ENCODE measurements at regions not wholly inside any gene's neighbourhood (a gene's known extent, or its start where the extent isn't known, plus 50 kb on each side); places are given as distances from the start of the nearest gene placed in this dataset.

GRCh38 chr9:74431467-74431866, 65.7 kb upstream of the RORB start:
- H3K9me2 ChIP-seq: no peaks in the 10 kb centered on the region
- no peak overlapping the region for H2AFZ ChIP-seq (ENCODE audit: low read depth)
- DNase-seq: no peak
- H3K27ac ChIP-seq (ENCODE audit: low read depth in 2 of 2, low read length in 1 of 2): no peak overlapping the region
- H3K79me2 ChIP-seq (ENCODE audit: insufficient read depth): no peaks in the 10 kb centered on the region
- H3K36me3 ChIP-seq (replicated peaks in 1 of 2; ENCODE audit: control insufficient read depth in 1 of 2, insufficient read depth in 2 of 2, low read length in 1 of 2): no peaks in the 10 kb centered on the region
- H3K4me2 ChIP-seq: no peak overlapping the region
- ChIA-PET CTCF (no interaction called here), POLR2A (no interaction called here)
- H3K4me3 ChIP-seq (ENCODE audit: low read depth in 2 of 2, low read length in 1 of 2): no peak overlapping the region
- TF ChIP-seq TCF12 (IDR thresholded peaks at IDR 0.05) (no peak), NRF1 (IDR thresholded peaks at IDR 0.05; ENCODE audit: low read depth, low read length) (no peak), TEAD4 (IDR thresholded peaks at IDR 0.05; ENCODE audit: borderline replicate concordance, insufficient read depth) (no peak), NFIC (IDR thresholded peaks at IDR 0.05; ENCODE audit: borderline replicate concordance) (no peak), USF1 (IDR thresholded peaks at IDR 0.05; ENCODE audit: borderline replicate concordance, low read depth) (no peak), RAD21 (IDR thresholded peaks at IDR 0.05; ENCODE audit: low read length) (no peak), CHD2 (IDR thresholded peaks at IDR 0.05; ENCODE audit: low read length, partially characterized antibody) (no peak), ZBTB33 (IDR thresholded peaks at IDR 0.05; ENCODE audit: borderline replicate concordance, low read depth) (no peak), ELF1 (IDR thresholded peaks at IDR 0.05) (no peak), SIN3A (IDR thresholded peaks at IDR 0.05; ENCODE audit: borderline replicate concordance, low read depth, low read length) (no peak), RXRA (IDR thresholded peaks at IDR 0.05; ENCODE audit: borderline replicate concordance, low read depth) (no peak), SMC3 (IDR thresholded peaks at IDR 0.05; ENCODE audit: low read depth, low read length) (no peak), YY1 (IDR thresholded peaks at IDR 0.05; ENCODE audit: low read depth) (no peak), JUND (IDR thresholded peaks at IDR 0.05) (no peak), FOXM1 (IDR thresholded peaks at IDR 0.05; ENCODE audit: low read depth) (no peak), GATA2 (CRISPR knock-in tag; IDR thresholded peaks at IDR 0.05) (no peak), FOXJ3 (CRISPR knock-in tag; IDR thresholded peaks at IDR 0.05) (no peak)
- no peaks in the 10 kb centered on the region for H4K20me1 ChIP-seq (ENCODE audit: insufficient read depth)
- H3F3A ChIP-seq (replicated peaks; ENCODE audit: insufficient read depth): no peaks in the 10 kb centered on the region
- 53% methylated on average over 1 of the region's 1 CpG for WGBS (ENCODE audit: low lambda C conversion rate)
- H3K9me3 ChIP-seq: no peaks in the 10 kb centered on the region
- H3K4me1 ChIP-seq (ENCODE audit: control insufficient read depth in 1 of 2, insufficient read depth in 2 of 2, low read depth in 1 of 2, low read length in 1 of 2): no peaks in the 10 kb centered on the region
- H3K9ac ChIP-seq: no peak overlapping the region
- no peaks in the 10 kb centered on the region for H3K27me3 ChIP-seq (ENCODE audit: insufficient read depth)

- Histone ChIP-seq H3K79me2 (ENCODE audit: insufficient read depth) (no peaks in the 10 kb centered on the region), H4K20me1 (ENCODE audit: insufficient read depth) (no peaks in the 10 kb centered on the region), H3K9me2 (no peaks in the 10 kb centered on the region), H3K9me3 (no peaks in the 10 kb centered on the region), H3K9ac (no peak overlapping the region), H3F3A (replicated peaks; ENCODE audit: insufficient read depth) (no peaks in the 10 kb centered on the region), H3K36me3 (replicated peaks in 1 of 2; ENCODE audit: control insufficient read depth in 1 of 2, insufficient read depth in 2 of 2, low read length in 1 of 2) (no peaks in the 10 kb centered on the region), H3K27ac (ENCODE audit: low read depth in 2 of 2, low read length in 1 of 2) (no peak overlapping the region), H3K4me1 (ENCODE audit: control insufficient read depth in 1 of 2, insufficient read depth in 2 of 2, low read depth in 1 of 2, low read length in 1 of 2) (no peaks in the 10 kb centered on the region; a peak in 2 of 4 replicates), H2AFZ (ENCODE audit: low read depth) (no peak overlapping the region), H3K4me3 (ENCODE audit: low read depth in 2 of 2, low read length in 1 of 2) (no peak overlapping the region), H3K27me3 (ENCODE audit: insufficient read depth) (no peaks in the 10 kb centered on the region), H3K4me2 (no peak overlapping the region)
- DNase-seq: no peak
- 7% methylated on average over 2 of the region's 2 CpGs for WGBS (ENCODE audit: low lambda C conversion rate)
- ChIA-PET CTCF (interaction anchor here (1.0 to 1.4 kb wide), 3 partner anchors 16 to 25 kb away, joined by 3 to 4 read pairs (median 3); no protein-coding TSS in a partner anchor), POLR2A (no interaction called here)
- TF ChIP-seq RXRA (IDR thresholded peaks at IDR 0.05; ENCODE audit: borderline replicate concordance, low read depth): no peak
- no peak for TF ChIP-seq POLR2AphosphoS5 (IDR thresholded peaks at IDR 0.05; ENCODE audit: low read depth, low read length)
- TF ChIP-seq USF2 (IDR thresholded peaks at IDR 0.05; ENCODE audit: borderline replicate concordance, low read depth, low read length): no peak
- TF ChIP-seq SIN3A (IDR thresholded peaks at IDR 0.05; ENCODE audit: borderline replicate concordance, low read depth, low read length): no peak
- no peak for TF ChIP-seq GATA2 (CRISPR knock-in tag; IDR thresholded peaks at IDR 0.05)
- no peak for TF ChIP-seq TEAD4 (IDR thresholded peaks at IDR 0.05; ENCODE audit: borderline replicate concordance, insufficient read depth)
- TF ChIP-seq MAX (IDR thresholded peaks at IDR 0.05; ENCODE audit: low read depth): no peak
- no peak for TF ChIP-seq PBX3 (IDR thresholded peaks at IDR 0.05)
- no peak for TF ChIP-seq FOXJ3 (CRISPR knock-in tag; IDR thresholded peaks at IDR 0.05)
- no peak for TF ChIP-seq CHD2 (IDR thresholded peaks at IDR 0.05; ENCODE audit: low read length, partially characterized antibody)
- no peak for TF ChIP-seq TAF1 (IDR thresholded peaks at IDR 0.05; ENCODE audit: borderline replicate concordance, low read depth, low read length)
- no peak for TF ChIP-seq RCOR1 (IDR thresholded peaks at IDR 0.05; ENCODE audit: low read length)
- no peak for TF ChIP-seq YY1 (IDR thresholded peaks at IDR 0.05; ENCODE audit: low read depth)
Observed at GRCh38 chr9:74443036-74443750, 53.9 kb upstream of the RORB start.

All from SK-N-SH (cell line).